Suppressor macrophage treated with lipopolysaccharide for 1 hour (primary cell): ENCODE measurements at regions not wholly inside any gene's neighbourhood (a gene's known extent, or its start where the extent isn't known, plus 50 kb on each side); places are given as distances from the start of the nearest gene placed in this dataset.
"Not testable (repeated sequence)": the region's sequence is repeated elsewhere in the genome, so short reads cannot be mapped to it uniquely, and the experiment has no call there.

Experiments
- DNase-seq, 3 donors: peaks; one replicate each; pipeline ENCODE4 v3.0.0-alpha.2; 2020 to 2022

- not testable (repeated sequence) for DNase-seq
These were observed 84.7 kb downstream of the METTL2B start for GRCh38 chr7:128561116-128561722.

GRCh38 chr7:128562795-128563194 is 86.2 kb downstream of the METTL2B start:
- not testable (repeated sequence) for DNase-seq

GRCh38 chr7:128564123-128564700 is 87.7 kb downstream of the METTL2B start:
- DNase-seq = not testable (repeated sequence)

- peak; percentile 32 to 48 (median 42) for DNase-seq
These were observed 88.7 kb downstream of the METTL2B start for GRCh38 chr7:128564932-128565864.

GRCh38 chr7:128575277-128575676 is 96.8 kb upstream of the GARIN1A start:
- DNase-seq = not testable (repeated sequence)

GRCh38 chr7:128576953-128577352 is 95.1 kb upstream of the GARIN1A start:
- DNase-seq = not testable (repeated sequence)

- DNase-seq = not testable (repeated sequence)
These were observed 92.2 kb upstream of the GARIN1A start for GRCh38 chr7:128579843-128580242.

GRCh38 chr7:128581100-128581499 is 91.0 kb upstream of the GARIN1A start:
- peak in 2 of 3 donors; percentile 5 to 9 for DNase-seq

GRCh38 chr7:128581825-128582561 is 90.1 kb upstream of the GARIN1A start:
- DNase-seq = not testable (repeated sequence)

GRCh38 chr7:128586715-128587114 is 85.4 kb upstream of the GARIN1A start:
- DNase-seq = not testable (repeated sequence)

GRCh38 chr7:128591705-128592104 is 80.4 kb upstream of the GARIN1A start:
- DNase-seq = no peak

- not testable (repeated sequence) for DNase-seq
These were observed 79.9 kb upstream of the GARIN1A start for GRCh38 chr7:128592209-128592608.

- peak; percentile 54 to 57 (median 57) for DNase-seq
These were observed 78.0 kb upstream of the GARIN1A start for GRCh38 chr7:128594061-128594460.

- DNase-seq = not testable (repeated sequence)
These were observed 75.6 kb upstream of the GARIN1A start for GRCh38 chr7:128596336-128597128.

- DNase-seq = not testable (repeated sequence)
These were observed 73.1 kb upstream of the GARIN1A start for GRCh38 chr7:128598946-128599345.

GRCh38 chr7:128608678-128609421 is 63.2 kb upstream of the GARIN1A start:
- DNase-seq = peak; percentile 14 to 71 (median 59)

GRCh38 chr7:128613366-128613765 is 58.7 kb upstream of the GARIN1A start:
- not testable (repeated sequence) for DNase-seq

GRCh38 chr7:128614812-128615211 is 57.3 kb upstream of the GARIN1A start:
- DNase-seq = not testable (repeated sequence)

GRCh38 chr7:128616799-128617198 is 55.3 kb upstream of the GARIN1A start:
- DNase-seq = not testable (repeated sequence)
